Fibroblast of lung (primary cell): ENCODE measurements at regions not wholly inside any gene's neighbourhood (a gene's known extent, or its start where the extent isn't known, plus 50 kb on each side); places are given as distances from the start of the nearest gene placed in this dataset.

Source experiments
- DNase-seq, 2 donors: peaks; one replicate each; pipeline versions ENCODE4 v3.0.0 to v3.0.0-alpha.2; 2010; ENCODE audit warnings: low read depth in 2 of 2
- H2AFZ ChIP-seq: 2 replicates; pipeline ENCODE4 v1.5.1; 2012; ENCODE audit warnings: low read length, control low read depth, inconsistent platforms
- H3K27ac ChIP-seq: 2 replicates; pipeline ENCODE4 v1.5.1; 2011; ENCODE audit warnings: low read length, control low read depth; ENCODE audit not compliant: insufficient read depth
- H3K27me3 ChIP-seq: 2 replicates; pipeline ENCODE4 v1.5.1; 2011; ENCODE audit warnings: mild to moderate bottlenecking, low read length; ENCODE audit not compliant: control insufficient read depth, insufficient read depth
- H3K36me3 ChIP-seq: 2 replicates; pipeline ENCODE4 v1.5.1; 2011; ENCODE audit warnings: low read length; ENCODE audit not compliant: control insufficient read depth, insufficient read depth
- H3K4me1 ChIP-seq: 2 replicates; pipeline ENCODE4 v1.5.1; 2011; ENCODE audit warnings: low read length; ENCODE audit not compliant: control insufficient read depth, insufficient read depth; ENCODE audit errors: extremely low read depth
- H3K4me2 ChIP-seq: 2 replicates; pipeline ENCODE4 v1.5.1; 2011; ENCODE audit warnings: low read length, control low read depth; ENCODE audit not compliant: insufficient read depth; ENCODE audit errors: extremely low read depth
- H3K4me3 ChIP-seq, 4 experiments: fragments of 200-600 bp in 1 of 4; sonication (generic) in 1 of 4; replicated peaks in 1 of 4; 2 replicates each; pipeline ENCODE4 v1.5.1; 2011 to 2016; ENCODE audit warnings: low read length in 4 of 4, low read depth in 3 of 4, mild to moderate bottlenecking in 3 of 4, control low read depth in 2 of 4, inconsistent platforms in 1 of 4, mixed read lengths in 1 of 4; ENCODE audit not compliant: insufficient read depth in 1 of 4; ENCODE audit errors: control extremely low read depth in 1 of 4
- H3K79me2 ChIP-seq: 2 replicates; pipeline ENCODE4 v1.5.1; 2012; ENCODE audit warnings: mild to moderate bottlenecking, low read length, inconsistent platforms; ENCODE audit not compliant: control insufficient read depth, insufficient read depth
- H3K9ac ChIP-seq: 2 replicates; pipeline ENCODE4 v1.5.1; 2011; ENCODE audit warnings: mild to moderate bottlenecking, low read length, control low read depth; ENCODE audit not compliant: insufficient read depth
- H3K9me3 ChIP-seq: 2 replicates; pipeline ENCODE4 v1.5.1; 2012; ENCODE audit warnings: low read depth, low read length; ENCODE audit not compliant: control insufficient read depth, insufficient read depth
- H4K20me1 ChIP-seq: 2 replicates; pipeline ENCODE4 v1.5.1; 2011; ENCODE audit warnings: low read length; ENCODE audit not compliant: control insufficient read depth, insufficient read depth; ENCODE audit errors: extremely low read depth
- EZH2 ChIP-seq: IDR thresholded peaks from 2 replicates; pipeline ENCODE4 v1.5.1; 2012; ENCODE audit warnings: low read length, control low read depth, mild to moderate bottlenecking; ENCODE audit errors: missing control alignments
- TF ChIP-seq, protein P1 (sequence below), 2 donors: IDR thresholded peaks in 1 of 2; conservative IDR thresholded peaks in 1 of 2; 1 replicate in 1 of 2; 2 replicates in 1 of 2; pipeline ENCODE4 v1.5.1; 2011 to 2012; ENCODE audit warnings: low read length in 2 of 2, control low read depth in 1 of 2, inconsistent platforms in 1 of 2, low read depth in 1 of 2, mild to moderate bottlenecking in 1 of 2

DNA sequence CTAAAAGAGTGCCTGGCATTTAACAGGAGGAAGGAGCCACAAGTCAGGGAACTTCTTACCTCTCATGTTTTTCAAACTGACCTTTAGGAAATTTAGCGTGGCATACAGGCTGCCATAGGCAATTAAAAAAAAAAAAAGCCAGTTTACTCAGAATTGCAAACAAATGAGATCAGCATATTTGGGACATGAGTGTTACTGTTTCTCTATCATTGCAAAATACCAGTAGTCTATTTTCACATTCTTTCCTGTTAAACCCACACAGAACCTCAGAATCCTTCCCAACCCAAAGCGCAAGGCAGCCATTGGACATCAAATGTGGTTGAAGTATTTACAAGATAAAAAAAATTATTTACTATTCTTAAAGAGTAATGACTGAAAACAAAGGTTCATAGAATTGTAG is 366.4 kb upstream of the DYNLRB2 start:
- TF ChIP-seq EZH2: no peak
- TF ChIP-seq, protein P1, sequence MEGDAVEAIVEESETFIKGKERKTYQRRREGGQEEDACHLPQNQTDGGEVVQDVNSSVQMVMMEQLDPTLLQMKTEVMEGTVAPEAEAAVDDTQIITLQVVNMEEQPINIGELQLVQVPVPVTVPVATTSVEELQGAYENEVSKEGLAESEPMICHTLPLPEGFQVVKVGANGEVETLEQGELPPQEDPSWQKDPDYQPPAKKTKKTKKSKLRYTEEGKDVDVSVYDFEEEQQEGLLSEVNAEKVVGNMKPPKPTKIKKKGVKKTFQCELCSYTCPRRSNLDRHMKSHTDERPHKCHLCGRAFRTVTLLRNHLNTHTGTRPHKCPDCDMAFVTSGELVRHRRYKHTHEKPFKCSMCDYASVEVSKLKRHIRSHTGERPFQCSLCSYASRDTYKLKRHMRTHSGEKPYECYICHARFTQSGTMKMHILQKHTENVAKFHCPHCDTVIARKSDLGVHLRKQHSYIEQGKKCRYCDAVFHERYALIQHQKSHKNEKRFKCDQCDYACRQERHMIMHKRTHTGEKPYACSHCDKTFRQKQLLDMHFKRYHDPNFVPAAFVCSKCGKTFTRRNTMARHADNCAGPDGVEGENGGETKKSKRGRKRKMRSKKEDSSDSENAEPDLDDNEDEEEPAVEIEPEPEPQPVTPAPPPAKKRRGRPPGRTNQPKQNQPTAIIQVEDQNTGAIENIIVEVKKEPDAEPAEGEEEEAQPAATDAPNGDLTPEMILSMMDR (conservative IDR thresholded peaks at IDR 0.05 in 1 of 2, IDR thresholded peaks at IDR 0.05 in 1 of 2; ENCODE audit: low read depth in 1 of 2, low read length in 2 of 2): no peak
- peak overlapping the region; percentile 3 for H3K4me2 ChIP-seq

DNA sequence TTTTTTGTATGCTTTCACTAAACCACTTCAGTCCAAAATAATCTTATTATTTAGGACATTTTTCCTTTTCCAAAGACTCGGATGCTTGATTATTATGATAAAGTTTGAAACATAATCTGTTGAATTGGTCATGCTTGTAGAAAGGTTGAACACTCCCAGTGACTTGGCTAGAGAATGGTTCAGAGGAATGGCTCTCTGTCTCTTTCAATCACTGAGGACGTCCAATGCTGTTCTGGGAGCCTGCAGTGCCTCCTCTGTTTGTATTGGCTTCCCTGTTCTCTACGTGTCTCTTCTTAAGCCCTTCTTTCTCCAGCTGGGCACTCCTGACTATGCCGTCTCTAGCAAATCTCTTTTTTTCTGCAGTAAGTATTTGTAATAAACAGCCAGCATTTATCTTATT is 369.0 kb upstream of the DYNLRB2 start:
- DNase-seq: no peak
- Histone ChIP-seq H4K20me1 (no peaks in the 10 kb centered on the region), H3K27me3 (no peaks in the 10 kb centered on the region), H3K9ac (no peak overlapping the region), H3K4me2 (no peak overlapping the region), H2AFZ (no peak overlapping the region), H3K36me3 (no peaks in the 10 kb centered on the region), H3K79me2 (no peaks in the 10 kb centered on the region), H3K27ac (no peak overlapping the region), H3K4me3 (no peak overlapping the region), H3K4me1 (peaks cover 6% of the 10 kb centered on the region), H3K9me3 (no peaks in the 10 kb centered on the region)
- TF ChIP-seq, protein P1 (conservative IDR thresholded peaks at IDR 0.05 in 1 of 2, IDR thresholded peaks at IDR 0.05 in 1 of 2; ENCODE audit: low read depth in 1 of 2, low read length in 2 of 2): no peak
- no peak for TF ChIP-seq EZH2

More for the DNA sequence above, 366.4 kb upstream of the DYNLRB2 start:
- Histone ChIP-seq H3K36me3 (no peaks in the 10 kb centered on the region), H3K27ac (peak overlapping the region; percentile 55), H3K9me3 (no peaks in the 10 kb centered on the region), H3K27me3 (no peaks in the 10 kb centered on the region), H3K9ac (no peak overlapping the region), H4K20me1 (no peaks in the 10 kb centered on the region), H2AFZ (peak overlapping the region; percentile 22), H3K79me2 (no peaks in the 10 kb centered on the region), H3K4me3 (no peak overlapping the region), H3K4me1 (peaks cover 6% of the 10 kb centered on the region)
- peak; percentile 89 to 91 for DNase-seq

DNA sequence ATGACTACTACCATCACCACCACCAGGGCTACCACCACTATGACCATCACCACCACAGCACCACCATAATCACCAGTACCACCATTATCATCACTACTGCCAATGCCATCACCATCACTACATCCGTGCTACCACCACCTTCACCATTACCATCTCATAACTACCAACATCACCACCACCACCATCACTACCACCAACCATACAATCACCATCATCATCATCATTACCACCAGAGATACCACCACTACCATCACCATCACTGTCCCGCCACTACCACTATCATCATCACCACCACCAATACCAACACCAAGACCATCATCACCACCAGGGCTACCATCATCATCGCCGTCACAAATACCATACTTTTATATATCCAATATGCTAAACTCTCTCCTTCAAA is 369.6 kb upstream of the DYNLRB2 start:
- H3K36me3 ChIP-seq: no peaks in the 10 kb centered on the region
- no peaks in the 10 kb centered on the region for H4K20me1 ChIP-seq
- no peak overlapping the region for H3K4me2 ChIP-seq
- TF ChIP-seq EZH2: no peak
- TF ChIP-seq, protein P1 (conservative IDR thresholded peaks at IDR 0.05 in 1 of 2, IDR thresholded peaks at IDR 0.05 in 1 of 2; ENCODE audit: low read depth in 1 of 2, low read length in 2 of 2): no peak
- no peak overlapping the region for H2AFZ ChIP-seq
- H3K27me3 ChIP-seq: no peaks in the 10 kb centered on the region
- no peak overlapping the region for H3K4me3 ChIP-seq
- H3K4me1 ChIP-seq: peaks cover 5% of the 10 kb centered on the region
- no peaks in the 10 kb centered on the region for H3K79me2 ChIP-seq
- DNase-seq: no peak
- no peaks in the 10 kb centered on the region for H3K9me3 ChIP-seq
- H3K27ac ChIP-seq: no peak overlapping the region
- no peak overlapping the region for H3K9ac ChIP-seq
